Esophagus muscularis mucosa (tissue), 4 donors: ENCODE measurements at regions not wholly inside any gene's neighbourhood (a gene's known extent, or its start where the extent isn't known, plus 50 kb on each side); places are given as distances from the start of the nearest gene placed in this dataset.

Experiments used
- DNase-seq: peaks from one replicate; pipeline ENCODE4 v3.0.0-alpha.2; 2017; ENCODE audit errors: extremely low spot score
- H3K27ac ChIP-seq, 4 donors: fragments of 200-600 bp; sonication (generic); replicated peaks in 1 of 4; 1 replicate in 3 of 4; 2 replicates in 1 of 4; pipeline ENCODE4 v1.5.1; 2016 to 2019; ENCODE audit warnings: mild to moderate bottlenecking in 1 of 4
- H3K27me3 ChIP-seq, 4 donors: fragments of 200-600 bp; sonication (generic); one replicate each; pipeline versions ENCODE4 v1.5.1 to v1.6.0; 2016 to 2019
- H3K36me3 ChIP-seq, 4 donors: fragments of 200-600 bp; sonication (generic); one replicate each; pipeline ENCODE4 v1.5.1; 2016 to 2019
- H3K4me1 ChIP-seq, 4 donors: fragments of 200-600 bp; sonication (generic); one replicate each; pipeline ENCODE4 v1.5.1; 2016 to 2019
- H3K4me3 ChIP-seq, 4 donors: fragments of 200-600 bp; sonication (generic); 1 replicate in 2 of 4; 2 replicates in 2 of 4; pipeline ENCODE4 v1.5.1; 2016 to 2019; ENCODE audit warnings: mild to moderate bottlenecking in 4 of 4, moderate library complexity in 1 of 4
- H3K9me3 ChIP-seq, 4 donors: fragments of 200-600 bp; sonication (generic); 1 replicate in 3 of 4; 2 replicates in 1 of 4; pipeline ENCODE4 v1.5.1; 2016 to 2019
- CTCF ChIP-seq, 3 experiments: fragments of 200-600 bp in 2 of 3; fragments of 450-650 bp in 1 of 3; sonication (generic) in 2 of 3; IDR thresholded peaks; one replicate each; pipeline ENCODE4 v1.5.1; 2017 to 2019; ENCODE audit warnings: antibody characterized with exemption in 3 of 3, mild to moderate bottlenecking in 2 of 3, moderate library complexity in 1 of 3
- EP300 ChIP-seq: sonication (generic); formaldehyde crosslinking; IDR thresholded peaks from one replicate; pipeline ENCODE4 v1.6.1; 2017; ENCODE audit warnings: antibody characterized with exemption
- POLR2A ChIP-seq: fragments of 450-650 bp; IDR thresholded peaks from one replicate; pipeline ENCODE4 v1.6.1; 2017; ENCODE audit warnings: antibody characterized with exemption, moderate library complexity, mild to moderate bottlenecking, low read depth
- POLR2AphosphoS5 ChIP-seq, 2 donors: sonication (generic); formaldehyde crosslinking; IDR thresholded peaks; one replicate each; pipeline ENCODE4 v1.6.1; 2017; ENCODE audit warnings: antibody characterized with exemption in 2 of 2
- WGBS: methylation state at CpG from one replicate; pipeline ENCODE4 v1.1.5; 2018; 5-methylcytosine and 5-hydroxymethylcytosine counted together
- intact Hi-C: fragments of 100-400 bp; cut with DNase I; formaldehyde crosslinking; loops from one replicate; pipeline ENCODE4 v1.15.1; 2023

- no peaks in the 10 kb centered on the region for H3K36me3 ChIP-seq
- no peak overlapping the region for H3K27ac ChIP-seq
- no peak overlapping the region for H3K4me3 ChIP-seq
- H3K4me1 ChIP-seq, result no peaks in the 10 kb centered on the region
- no peak for DNase-seq
- H3K27me3 ChIP-seq, result no peaks in the 10 kb centered on the region
- H3K9me3 ChIP-seq, result peaks cover 0 to 11% (median 1%) of the 10 kb centered on the region in 4 donors
- intact Hi-C loops, result no loop called here
- TF ChIP-seq POLR2AphosphoS5 (IDR thresholded peaks at IDR 0.05) (no peak), POLR2A (no peak), EP300 (no peak), CTCF (IDR thresholded peaks at IDR 0.05) (no peak)
Measured at GRCh38 chrX:36504625-36505024, 503.5 kb upstream of the FAM47C start.

GRCh38 chrX:36508042-36508441 lies 500.1 kb upstream of the FAM47C start:
- Histone ChIP-seq H3K27me3 (no peaks in the 10 kb centered on the region), H3K9me3 (peaks cover 0 to 11% (median 1%) of the 10 kb centered on the region in 4 donors), H3K27ac (no peak overlapping the region), H3K4me1 (no peaks in the 10 kb centered on the region), H3K4me3 (no peak overlapping the region), H3K36me3 (no peaks in the 10 kb centered on the region)
- no peak for DNase-seq
- intact Hi-C loops, result no loop called here
- WGBS, result 20% methylated on average over 1 of the region's 1 CpG
- TF ChIP-seq POLR2A (no peak), CTCF (IDR thresholded peaks at IDR 0.05) (no peak), POLR2AphosphoS5 (IDR thresholded peaks at IDR 0.05) (no peak)

GRCh38 chrX:36510736-36511135 lies 497.4 kb upstream of the FAM47C start:
- Histone ChIP-seq H3K36me3 (no peaks in the 10 kb centered on the region), H3K27me3 (no peaks in the 10 kb centered on the region), H3K27ac (no peak overlapping the region), H3K4me3 (no peak overlapping the region), H3K4me1 (no peaks in the 10 kb centered on the region), H3K9me3 (peaks cover 0 to 16% (median 1%) of the 10 kb centered on the region in 4 donors)
- DNase-seq, result no peak
- intact Hi-C loops, result no loop called here
- TF ChIP-seq EP300 (no peak), CTCF (IDR thresholded peaks at IDR 0.05) (no peak), POLR2A (no peak), POLR2AphosphoS5 (IDR thresholded peaks at IDR 0.05) (no peak)

GRCh38 chrX:36528661-36529060 lies 479.5 kb upstream of the FAM47C start:
- 71% methylated on average over 1 of the region's 1 CpG for WGBS
- H3K27me3 ChIP-seq, result no peaks in the 10 kb centered on the region
- intact Hi-C loops, result no loop called here
- no peak overlapping the region for H3K27ac ChIP-seq
- DNase-seq, result no peak
- no peak overlapping the region for H3K4me3 ChIP-seq
- no peaks in the 10 kb centered on the region for H3K9me3 ChIP-seq
- no peaks in the 10 kb centered on the region for H3K36me3 ChIP-seq
- no peaks in the 10 kb centered on the region for H3K4me1 ChIP-seq
- TF ChIP-seq EP300 (no peak), CTCF (IDR thresholded peaks at IDR 0.05) (no peak), POLR2AphosphoS5 (IDR thresholded peaks at IDR 0.05) (no peak), POLR2A (no peak)

- no peak for DNase-seq
- H3K36me3 ChIP-seq, result no peaks in the 10 kb centered on the region
- intact Hi-C loops, result no loop called here
- H3K27me3 ChIP-seq, result no peaks in the 10 kb centered on the region
- 63% methylated on average over 6 of the region's 6 CpGs for WGBS
- TF ChIP-seq EP300 (no peak), POLR2A (no peak), POLR2AphosphoS5 (IDR thresholded peaks at IDR 0.05) (no peak), CTCF (IDR thresholded peaks at IDR 0.05) (no peak)
- H3K27ac ChIP-seq, result no peak overlapping the region
- no peaks in the 10 kb centered on the region for H3K4me1 ChIP-seq
- H3K9me3 ChIP-seq, result no peaks in the 10 kb centered on the region
- no peak overlapping the region for H3K4me3 ChIP-seq
Measured at GRCh38 chrX:36534900-36535299, 473.3 kb upstream of the FAM47C start.
